GM18498 (cell line): ENCODE measurements at regions not wholly inside any gene's neighbourhood (a gene's known extent, or its start where the extent isn't known, plus 50 kb on each side); places are given as distances from the start of the nearest gene placed in this dataset.

Source experiments
- ATAC-seq: cut with Tn5 transposase; IDR thresholded peaks from one replicate; pipeline ENCODE4 v1.9.1; 2021; ENCODE audit warnings: mild to moderate bottlenecking, moderate library complexity; ENCODE audit not compliant: unreplicated experiment

- ATAC-seq = no peak
Observed at GRCh38 chr7:108810756-108811385, 241.2 kb downstream of the DNAJB9 start.

GRCh38 chr7:108813251-108814014 is 243.8 kb downstream of the DNAJB9 start:
- no peak for ATAC-seq

- no peak for ATAC-seq
Observed at GRCh38 chr7:108815815-108816214, 246.1 kb downstream of the DNAJB9 start.

- ATAC-seq = no peak
Observed at GRCh38 chr7:108818742-108819141, 249.1 kb downstream of the DNAJB9 start.

- ATAC-seq = no peak
Observed at GRCh38 chr7:108824840-108825580, 255.3 kb downstream of the DNAJB9 start.

- no peak for ATAC-seq
Observed at GRCh38 chr7:108825581-108825909, 255.9 kb downstream of the DNAJB9 start.

GRCh38 chr7:108836256-108836655 is 266.6 kb downstream of the DNAJB9 start:
- no peak for ATAC-seq

GRCh38 chr7:108838198-108838597 is 268.5 kb downstream of the DNAJB9 start:
- ATAC-seq = no peak

GRCh38 chr7:108839076-108839475 is 269.4 kb downstream of the DNAJB9 start:
- ATAC-seq = no peak

GRCh38 chr7:108845951-108846350 is 276.3 kb downstream of the DNAJB9 start:
- no peak for ATAC-seq

GRCh38 chr7:108846471-108846870 is 276.8 kb downstream of the DNAJB9 start:
- ATAC-seq = no peak

GRCh38 chr7:108848486-108848885 is 278.8 kb downstream of the DNAJB9 start:
- no peak for ATAC-seq

- no peak for ATAC-seq
Observed at GRCh38 chr7:108860615-108861014, 290.9 kb downstream of the DNAJB9 start.

- ATAC-seq = no peak
Observed at GRCh38 chr7:108861071-108861470, 291.4 kb downstream of the DNAJB9 start.

GRCh38 chr7:108863227-108863848 is 293.7 kb downstream of the DNAJB9 start:
- no peak for ATAC-seq

- ATAC-seq = no peak
Observed at GRCh38 chr7:108869070-108869469, 299.4 kb downstream of the DNAJB9 start.

GRCh38 chr7:108875139-108875538 is 305.5 kb downstream of the DNAJB9 start:
- no peak for ATAC-seq

GRCh38 chr7:108890862-108891261 is 321.2 kb downstream of the DNAJB9 start:
- no peak for ATAC-seq

GRCh38 chr7:108908456-108908855 is 338.8 kb downstream of the DNAJB9 start:
- no peak for ATAC-seq

GRCh38 chr7:108911016-108911415 is 341.3 kb downstream of the DNAJB9 start:
- ATAC-seq = no peak

- no peak for ATAC-seq
Observed at GRCh38 chr7:108920490-108920889, 350.8 kb downstream of the DNAJB9 start.
